GM13976 (cell line): ENCODE measurements at regions not wholly inside any gene's neighbourhood (a gene's known extent, or its start where the extent isn't known, plus 50 kb on each side); places are given as distances from the start of the nearest gene placed in this dataset.
"Not testable (repeated sequence)": the region's sequence is repeated elsewhere in the genome, so short reads cannot be mapped to it uniquely, and the experiment has no call there.

Experiments
- DNase-seq: peaks from one replicate; pipeline ENCODE4 v3.0.0; 2012; ENCODE audit warnings: low spot score
- in situ Hi-C: fragments of 300-500 bp; cut with MboI; formaldehyde crosslinking; loops from one replicate; pipeline ENCODE4 v1.12.0; 2022; ENCODE audit warnings: low sequenced_read_pairs, mixed read lengths, inconsistent platforms; ENCODE audit not compliant: unreplicated experiment
- TF ChIP-seq, protein P1 (sequence below): IDR thresholded peaks from 2 replicates; pipeline ENCODE4 v1.5.1; 2012; ENCODE audit warnings: borderline replicate concordance, mild to moderate bottlenecking; ENCODE audit not compliant: insufficient read depth; ENCODE audit errors: extremely low read depth, missing control alignments, control extremely low read depth

DNA sequence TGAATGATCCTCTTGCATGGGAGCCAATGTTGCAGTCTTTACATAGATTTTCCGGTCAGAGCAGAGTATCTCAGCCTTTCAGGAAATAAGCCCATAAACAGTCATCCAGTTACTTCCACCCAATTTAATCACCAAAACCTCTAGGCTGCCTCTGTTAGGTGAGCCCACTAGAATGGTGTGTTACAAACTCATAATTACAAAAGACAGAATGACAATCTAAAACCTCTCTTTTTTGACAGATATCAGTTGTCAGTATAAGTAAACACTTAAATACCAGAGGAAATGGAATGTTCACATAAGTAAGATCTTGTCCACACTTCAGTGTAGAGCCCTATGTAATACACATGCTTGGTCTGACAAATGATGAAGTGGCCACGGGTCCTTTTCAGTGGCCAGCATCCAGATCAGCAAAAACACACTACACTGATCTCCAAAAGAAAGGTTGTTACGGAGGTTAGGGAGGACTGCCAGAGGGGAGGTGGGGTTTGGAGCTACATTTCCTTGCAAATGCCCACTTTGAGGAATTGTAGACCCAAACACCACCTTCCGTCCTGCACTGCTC, 71.3 kb upstream of the FBXO28 start:
- DNase-seq: peak; percentile 22
- TF ChIP-seq, protein P1, sequence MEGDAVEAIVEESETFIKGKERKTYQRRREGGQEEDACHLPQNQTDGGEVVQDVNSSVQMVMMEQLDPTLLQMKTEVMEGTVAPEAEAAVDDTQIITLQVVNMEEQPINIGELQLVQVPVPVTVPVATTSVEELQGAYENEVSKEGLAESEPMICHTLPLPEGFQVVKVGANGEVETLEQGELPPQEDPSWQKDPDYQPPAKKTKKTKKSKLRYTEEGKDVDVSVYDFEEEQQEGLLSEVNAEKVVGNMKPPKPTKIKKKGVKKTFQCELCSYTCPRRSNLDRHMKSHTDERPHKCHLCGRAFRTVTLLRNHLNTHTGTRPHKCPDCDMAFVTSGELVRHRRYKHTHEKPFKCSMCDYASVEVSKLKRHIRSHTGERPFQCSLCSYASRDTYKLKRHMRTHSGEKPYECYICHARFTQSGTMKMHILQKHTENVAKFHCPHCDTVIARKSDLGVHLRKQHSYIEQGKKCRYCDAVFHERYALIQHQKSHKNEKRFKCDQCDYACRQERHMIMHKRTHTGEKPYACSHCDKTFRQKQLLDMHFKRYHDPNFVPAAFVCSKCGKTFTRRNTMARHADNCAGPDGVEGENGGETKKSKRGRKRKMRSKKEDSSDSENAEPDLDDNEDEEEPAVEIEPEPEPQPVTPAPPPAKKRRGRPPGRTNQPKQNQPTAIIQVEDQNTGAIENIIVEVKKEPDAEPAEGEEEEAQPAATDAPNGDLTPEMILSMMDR: no peak
- in situ Hi-C loops: no loop called here

DNA sequence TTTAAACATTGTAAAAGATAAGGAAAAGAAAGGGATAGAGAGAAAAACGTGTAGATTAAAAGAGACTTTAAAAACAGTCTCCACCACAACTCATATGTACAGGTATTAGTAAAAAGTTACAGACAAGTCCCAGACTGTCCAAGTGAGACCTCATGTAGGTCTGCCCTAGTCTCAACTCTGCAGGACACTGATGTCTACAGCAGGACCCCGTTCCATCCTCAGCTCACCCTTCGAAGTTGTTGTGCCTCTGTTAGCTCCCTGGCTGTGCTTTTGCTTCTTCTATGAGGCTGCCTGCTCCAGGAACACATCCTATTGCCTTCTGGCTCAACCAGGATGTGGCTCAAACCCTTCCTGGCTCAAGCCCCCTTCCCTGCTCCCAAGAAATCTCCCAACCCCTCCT, 72.9 kb upstream of the FBXO28 start:
- DNase-seq: no peak
- in situ Hi-C loops: no loop called here
- TF ChIP-seq, protein P1: no peak

DNA sequence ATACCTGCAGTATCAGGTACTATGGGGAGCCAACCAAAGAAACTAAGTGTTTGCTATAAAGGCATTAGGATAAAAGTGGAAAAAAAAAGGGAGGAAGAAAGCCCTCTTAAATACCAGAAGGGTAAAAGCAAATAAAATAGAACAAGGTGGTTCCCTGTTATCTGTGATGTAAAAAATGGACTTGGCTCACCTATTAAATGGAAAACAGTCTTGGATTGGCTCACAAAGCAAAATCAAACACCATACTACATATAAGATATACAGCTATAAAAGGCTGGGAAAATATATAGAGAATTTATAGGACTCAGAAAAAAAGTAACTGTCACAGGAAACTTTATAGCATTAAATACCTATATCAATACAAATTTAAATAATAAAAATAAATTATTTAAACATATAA, 73.5 kb upstream of the FBXO28 start:
- in situ Hi-C loops: not testable (repeated sequence)

DNA sequence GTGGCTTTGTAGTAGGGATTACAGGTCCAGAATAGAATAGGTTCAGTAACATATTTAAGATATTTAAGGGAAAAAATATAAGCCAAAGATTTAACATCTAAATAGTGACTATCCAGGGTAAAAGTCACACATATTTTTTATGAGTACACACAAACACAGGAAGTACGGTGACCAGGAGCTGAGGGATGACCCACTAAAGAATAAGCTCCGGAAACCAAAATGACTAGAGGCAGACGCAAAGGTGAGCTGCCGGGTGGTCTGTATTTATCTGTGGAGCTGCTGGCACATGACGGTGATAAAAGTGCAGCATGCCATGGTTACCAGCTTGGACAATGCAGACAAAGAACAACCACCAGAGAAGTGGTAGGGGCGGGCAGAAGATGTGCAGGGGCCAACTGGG, 73.9 kb upstream of the FBXO28 start:
- DNase-seq, in situ Hi-C loops: not testable (repeated sequence)

More for the DNA sequence above, 73.5 kb upstream of the FBXO28 start:
- not testable (repeated sequence) for DNase-seq

DNA sequence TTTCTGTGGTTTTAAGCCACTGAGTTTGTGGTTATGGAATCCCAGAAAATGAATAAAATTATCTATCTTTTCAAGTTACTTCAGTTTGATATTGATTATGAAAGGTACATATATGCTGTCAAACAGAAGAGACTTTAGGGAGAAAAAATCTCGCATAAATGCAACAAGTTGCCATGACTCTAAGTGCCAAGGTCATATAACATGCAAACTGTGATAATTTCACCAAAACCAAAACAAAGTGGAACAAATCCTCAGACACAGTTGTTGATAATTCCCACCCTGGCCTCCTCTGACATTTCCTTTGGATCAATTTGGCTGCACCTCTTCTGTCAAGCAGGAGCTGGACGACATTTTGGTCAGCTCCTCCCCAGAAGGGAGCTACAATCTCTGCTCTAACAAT, 75.1 kb upstream of the FBXO28 start:
- in situ Hi-C loops, DNase-seq: not testable (repeated sequence)

DNA sequence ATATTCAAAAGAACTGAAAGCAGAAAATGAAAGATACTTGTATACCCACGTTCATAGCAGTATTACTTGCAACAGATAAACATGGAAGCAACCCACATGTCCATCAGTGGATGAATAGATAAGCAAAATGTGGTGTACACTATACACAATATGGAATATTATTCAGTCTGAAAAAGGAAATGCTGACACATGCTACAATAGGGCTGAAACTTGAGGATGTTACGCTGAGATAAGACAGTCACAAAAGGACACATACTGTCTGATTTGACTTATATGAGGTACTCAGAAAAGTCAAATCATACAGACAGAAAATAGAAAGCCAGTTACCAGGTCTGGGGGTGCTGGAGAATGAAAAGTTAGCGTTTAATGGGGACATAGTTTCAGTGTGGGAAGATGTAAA, 76.5 kb upstream of the FBXO28 start:
- DNase-seq, in situ Hi-C loops: not testable (repeated sequence)

DNA sequence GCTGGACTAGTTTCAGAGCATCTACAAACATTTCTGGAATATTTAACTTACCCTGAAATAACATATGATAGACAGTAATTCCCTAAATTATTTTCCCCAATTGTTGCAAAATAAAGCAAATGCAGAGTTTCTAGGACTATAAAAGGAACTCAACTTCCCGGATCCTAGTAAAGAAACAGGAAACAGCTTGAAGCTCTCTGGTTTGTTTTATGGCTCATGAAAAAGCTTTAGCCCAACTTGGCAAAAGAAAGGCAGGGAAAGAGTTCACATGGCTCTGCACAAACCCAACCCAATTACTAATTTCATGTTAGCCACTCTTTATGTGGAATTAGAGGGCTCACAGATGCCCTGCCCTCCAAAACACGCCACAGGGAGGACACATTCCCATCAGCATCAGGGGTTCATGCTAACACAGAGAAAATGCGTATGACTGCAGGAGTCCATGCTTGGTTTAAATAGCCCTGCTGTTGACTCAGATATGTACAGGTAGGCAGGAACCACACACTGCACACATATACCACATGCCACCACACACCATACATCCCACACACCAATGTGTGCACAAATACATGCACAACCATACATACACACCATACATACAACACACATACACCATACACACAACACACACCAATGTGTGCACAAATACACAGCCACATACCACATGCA, 81.2 kb upstream of the FBXO28 start:
- DNase-seq, in situ Hi-C loops: not testable (repeated sequence)

DNA sequence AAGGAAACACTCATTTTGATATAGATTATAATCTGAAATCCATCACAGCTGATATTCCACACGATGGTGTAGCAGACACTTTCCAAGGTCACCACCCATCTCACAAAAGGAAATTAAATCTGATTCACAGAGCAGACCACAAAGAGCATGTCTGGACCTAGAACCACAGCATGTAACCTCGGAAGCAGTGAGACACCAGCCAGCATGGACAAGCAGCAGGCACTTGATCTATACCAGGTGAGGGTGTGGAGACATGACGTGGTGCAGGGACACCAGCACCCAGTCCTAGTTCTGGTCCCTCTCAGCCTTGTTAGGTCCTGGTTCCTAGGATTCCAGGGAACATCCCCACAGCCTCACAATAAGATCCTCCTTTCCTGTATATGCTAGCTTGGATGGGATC, 81.9 kb upstream of the FBXO28 start:
- DNase-seq, in situ Hi-C loops: not testable (repeated sequence)

DNA sequence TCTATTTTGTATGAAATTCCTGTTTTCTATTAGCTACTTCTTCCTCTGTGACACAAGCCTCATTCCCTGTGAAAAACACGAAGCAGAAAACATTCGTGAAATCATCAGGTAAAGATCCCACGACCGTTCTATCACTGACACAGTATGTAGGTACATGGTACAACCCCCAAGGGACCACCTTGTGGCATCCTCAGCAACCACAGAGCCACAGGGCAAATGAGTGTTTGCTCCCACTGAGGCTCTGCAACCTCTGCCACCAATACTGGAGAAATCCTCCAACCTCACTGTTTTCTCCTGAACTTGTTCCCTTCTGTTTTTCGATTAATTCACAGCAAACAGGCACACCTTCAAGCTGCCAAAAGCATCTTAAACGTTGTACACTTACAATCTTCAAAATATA, 83.7 kb upstream of the FBXO28 start:
- DNase-seq, in situ Hi-C loops: not testable (repeated sequence)

DNA sequence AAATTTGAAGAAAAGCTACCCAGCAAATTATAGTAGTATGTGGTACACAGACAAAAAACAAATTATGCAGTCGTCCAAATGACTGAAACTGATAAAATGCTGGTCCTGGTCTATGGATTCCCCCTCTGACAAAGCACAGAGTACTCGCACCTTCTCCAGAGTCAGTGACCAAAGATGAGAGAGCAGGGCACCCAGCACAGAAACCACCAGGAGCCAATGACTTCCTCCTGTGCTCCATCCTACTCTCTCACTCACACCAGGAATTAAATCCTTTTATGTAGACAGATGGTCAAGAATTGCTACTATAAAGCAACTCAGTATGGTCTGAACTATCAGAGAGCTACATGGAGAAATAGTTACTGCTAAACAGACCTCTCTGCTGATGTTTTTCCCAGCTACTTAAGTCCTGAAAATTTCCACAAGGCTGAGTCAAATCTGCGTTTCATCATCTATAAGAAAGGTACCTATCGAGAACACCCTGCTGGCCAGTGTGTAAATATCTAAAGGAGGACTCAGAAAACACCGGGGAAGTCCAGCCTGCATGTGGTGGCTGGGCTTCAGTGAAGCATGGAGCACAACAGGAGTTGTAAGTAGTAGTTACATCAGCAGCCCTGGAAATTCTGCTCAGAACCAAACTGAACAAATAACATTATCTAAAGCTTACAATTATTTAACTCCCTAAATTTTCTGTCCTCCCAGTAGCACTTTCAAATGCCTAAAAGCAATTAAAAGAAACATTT, 84.5 kb upstream of the FBXO28 start:
- in situ Hi-C loops, DNase-seq: not testable (repeated sequence)

DNA sequence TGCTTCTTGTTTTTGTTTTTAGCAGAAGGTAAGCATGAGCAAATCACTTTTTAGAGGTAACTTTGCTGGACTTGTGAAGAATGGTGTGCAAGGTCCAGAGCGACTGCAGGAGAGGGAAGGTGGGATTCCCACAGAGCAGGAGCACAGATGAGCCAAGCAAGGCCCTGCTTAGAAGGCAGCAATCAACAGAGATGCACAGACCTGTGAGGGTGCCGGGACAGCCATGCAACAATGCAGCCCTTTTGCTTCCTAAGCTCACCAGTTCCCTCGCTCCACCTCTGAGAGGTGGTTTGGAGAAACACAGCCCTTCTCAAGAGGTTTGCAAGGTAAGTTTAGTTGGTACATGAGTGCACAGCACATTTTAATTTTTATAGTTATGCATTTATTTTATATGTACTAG, 85.1 kb upstream of the FBXO28 start:
- DNase-seq, in situ Hi-C loops: not testable (repeated sequence)

DNA sequence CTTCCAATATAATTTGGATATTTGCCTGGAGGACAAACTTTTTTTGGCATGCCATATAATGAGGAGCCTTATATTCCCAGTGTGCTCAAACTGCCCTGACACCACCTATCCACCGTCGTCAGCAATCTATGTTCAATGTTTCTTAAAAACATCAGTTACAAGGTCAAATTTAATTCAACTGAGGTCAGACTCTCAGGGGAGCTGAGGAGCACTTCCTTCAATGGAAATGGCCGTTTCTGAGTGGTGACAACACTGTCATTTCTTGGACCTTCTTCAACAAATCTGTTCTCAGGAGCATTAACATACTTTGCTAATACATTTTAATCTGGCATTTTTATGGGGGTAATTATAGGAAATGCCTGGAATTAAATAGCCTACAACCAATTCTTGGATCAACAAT, 90.8 kb upstream of the FBXO28 start:
- DNase-seq, in situ Hi-C loops: not testable (repeated sequence)

DNA sequence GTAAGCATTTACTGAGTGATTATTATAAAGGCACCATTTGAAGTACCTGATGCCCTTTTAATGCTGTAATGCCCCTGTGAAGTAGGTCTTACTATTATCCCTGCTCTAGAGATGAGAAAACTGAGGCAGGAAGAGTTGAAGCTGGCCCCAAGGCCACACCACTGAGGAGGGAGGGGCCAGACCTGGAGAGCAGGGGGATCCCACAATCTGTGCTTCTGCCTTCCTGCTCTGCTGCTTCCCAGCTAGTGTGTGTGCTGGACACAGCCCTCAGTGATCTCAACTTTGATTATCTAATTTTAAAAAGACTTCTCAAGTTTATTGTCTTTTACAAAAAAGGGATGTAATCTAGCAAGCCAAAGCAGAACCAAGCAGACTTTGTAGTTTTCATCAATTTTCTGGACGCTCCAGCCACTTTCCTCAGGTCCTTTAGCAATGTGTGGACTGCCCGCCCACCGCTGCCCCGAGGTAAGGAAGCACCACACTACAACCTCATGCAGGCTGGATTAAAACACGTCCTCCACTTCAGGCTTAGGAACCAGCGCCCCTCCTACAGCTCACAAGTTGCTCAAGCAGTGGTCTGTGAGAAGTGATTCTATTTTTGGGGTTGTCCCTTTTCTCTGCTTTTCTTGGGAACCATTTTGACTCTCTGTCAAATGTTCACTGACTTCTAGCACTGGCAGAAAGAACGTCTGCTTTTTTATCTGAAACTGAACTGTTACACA, 91.5 kb upstream of the FBXO28 start:
- in situ Hi-C loops: not testable (repeated sequence)

DNA sequence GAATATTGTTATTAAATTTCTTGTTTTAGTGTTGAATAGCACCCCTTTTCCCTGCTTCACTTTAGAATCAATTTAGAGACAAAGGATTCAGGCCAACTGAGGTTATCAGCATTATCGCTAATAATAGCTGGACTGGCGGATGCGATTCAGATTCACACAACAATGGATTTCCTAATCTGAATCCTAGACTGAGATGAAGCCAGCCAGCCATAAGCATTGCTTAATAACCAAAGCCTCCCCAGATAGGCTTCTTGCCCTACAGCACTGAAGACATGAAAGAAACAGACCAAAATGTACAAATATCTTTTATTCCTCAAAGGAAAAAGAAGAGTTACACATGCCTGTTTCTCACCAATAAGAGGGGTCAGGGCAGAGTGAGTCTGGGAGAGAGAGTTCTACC, 94.0 kb upstream of the FBXO28 start:
- DNase-seq, in situ Hi-C loops: not testable (repeated sequence)

More for the DNA sequence above, 91.5 kb upstream of the FBXO28 start:
- not testable (repeated sequence) for DNase-seq

DNA sequence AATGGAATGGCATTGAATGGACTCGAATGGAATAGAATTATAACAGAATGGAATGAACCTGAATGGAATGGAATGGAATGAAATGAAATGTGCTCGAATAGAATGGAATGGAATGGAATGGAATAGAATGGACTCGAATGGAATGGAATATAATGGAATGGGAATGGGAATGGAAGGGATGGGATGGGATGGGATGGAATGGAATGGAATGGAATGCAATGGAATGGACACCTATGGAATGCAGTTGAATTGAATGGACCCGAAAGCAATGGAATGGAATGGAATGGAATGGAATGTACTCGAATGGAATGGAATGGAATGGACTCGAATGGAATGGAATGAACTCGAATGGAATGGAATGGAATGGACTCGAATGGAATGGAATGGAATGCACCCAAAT, 98.1 kb upstream of the FBXO28 start:
- in situ Hi-C loops, DNase-seq: not testable (repeated sequence)
